HUES64 (cell line): ENCODE measurements at regions not wholly inside any gene's neighbourhood (a gene's known extent, or its start where the extent isn't known, plus 50 kb on each side); places are given as distances from the start of the nearest gene placed in this dataset.

Experiments used
- H3K27ac ChIP-seq: 2 replicates; pipeline ENCODE4 v1.7.0; 2013; ENCODE audit warnings: low read depth, low read length, inconsistent platforms
- H3K27me3 ChIP-seq: 2 replicates; pipeline ENCODE4 v1.6.1; 2013; ENCODE audit warnings: mild to moderate bottlenecking, low read length; ENCODE audit not compliant: insufficient read depth
- H3K36me3 ChIP-seq: 2 replicates; pipeline ENCODE4 v1.6.1; 2013; ENCODE audit warnings: mild to moderate bottlenecking, low read length; ENCODE audit not compliant: insufficient read depth
- H3K4me1 ChIP-seq: 2 replicates; pipeline ENCODE4 v1.6.1; 2013; ENCODE audit warnings: mild to moderate bottlenecking, low read length, moderate library complexity; ENCODE audit not compliant: insufficient read depth
- H3K4me3 ChIP-seq: 2 replicates; pipeline ENCODE4 v1.5.1; 2013; ENCODE audit warnings: mild to moderate bottlenecking, low read length, moderate library complexity
- H3K9ac ChIP-seq: 2 replicates; pipeline ENCODE4 v1.6.1; 2013; ENCODE audit warnings: mild to moderate bottlenecking, low read depth, low read length
- H3K9me3 ChIP-seq: 2 replicates; pipeline ENCODE4 v1.6.1; 2013; ENCODE audit warnings: low read depth, low read length; ENCODE audit not compliant: insufficient read depth
- WGBS: fragments of 150-250, 120-280 bp; methylation state at CpG from one replicate; pipeline ENCODE4 v1.1.7; 2013; ENCODE audit warnings: missing lambda C conversion rate; 5-methylcytosine and 5-hydroxymethylcytosine counted together

GRCh38 chr6:2439082-2439481, 193.7 kb upstream of the GMDS start:
- Histone ChIP-seq H3K4me3 (no peak overlapping the region), H3K27ac (no peak overlapping the region), H3K27me3 (no peaks in the 10 kb centered on the region), H3K36me3 (no peaks in the 10 kb centered on the region), H3K9me3 (no peaks in the 10 kb centered on the region), H3K9ac (no peak overlapping the region), H3K4me1 (no peaks in the 10 kb centered on the region)
- 96% methylated on average over 1 of the region's 2 CpGs for WGBS

DNA sequence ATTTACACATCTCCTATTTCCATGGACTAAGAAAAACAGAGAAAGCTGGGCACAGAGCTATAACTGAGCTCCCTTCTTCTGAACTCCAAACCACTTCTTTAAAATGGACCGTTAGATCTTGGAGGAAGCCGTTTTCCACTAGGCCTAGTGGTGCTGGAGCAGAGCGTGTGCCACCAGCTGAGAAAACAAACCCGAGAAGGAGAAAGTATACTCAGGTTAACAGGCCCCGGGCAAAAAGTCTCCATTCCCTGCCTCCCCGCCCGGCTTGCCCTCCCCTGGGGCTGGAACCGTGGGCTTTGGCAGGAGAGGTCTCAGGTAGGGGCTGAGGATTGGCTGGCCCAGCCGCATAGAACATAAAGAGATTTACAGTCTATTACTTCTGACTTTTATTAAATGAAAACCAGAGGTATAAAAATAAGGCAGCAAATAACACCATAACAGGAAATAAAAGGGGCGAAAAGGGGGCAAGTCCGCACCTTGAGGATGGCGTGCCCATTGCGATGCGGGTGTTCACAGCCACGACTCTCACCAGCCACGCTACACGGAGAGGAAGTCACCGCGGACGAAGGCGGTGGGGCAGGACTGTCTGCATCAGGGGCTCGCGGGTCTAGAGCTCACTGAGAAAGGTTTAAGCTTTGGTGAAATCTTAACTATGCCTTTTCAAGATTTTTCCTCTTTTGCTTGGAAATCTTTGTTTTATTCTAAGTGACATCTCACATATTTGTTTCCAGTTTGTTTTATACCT, 191.2 kb upstream of the GMDS start:
- no peak overlapping the region for H3K4me3 ChIP-seq
- no peak overlapping the region for H3K9ac ChIP-seq
- no peak overlapping the region for H3K27ac ChIP-seq
- no peaks in the 10 kb centered on the region for H3K36me3 ChIP-seq
- WGBS = 94% methylated on average over 22 of the region's 23 CpGs
- H3K4me1 ChIP-seq = no peaks in the 10 kb centered on the region
- H3K27me3 ChIP-seq = no peaks in the 10 kb centered on the region
- H3K9me3 ChIP-seq = no peaks in the 10 kb centered on the region

DNA sequence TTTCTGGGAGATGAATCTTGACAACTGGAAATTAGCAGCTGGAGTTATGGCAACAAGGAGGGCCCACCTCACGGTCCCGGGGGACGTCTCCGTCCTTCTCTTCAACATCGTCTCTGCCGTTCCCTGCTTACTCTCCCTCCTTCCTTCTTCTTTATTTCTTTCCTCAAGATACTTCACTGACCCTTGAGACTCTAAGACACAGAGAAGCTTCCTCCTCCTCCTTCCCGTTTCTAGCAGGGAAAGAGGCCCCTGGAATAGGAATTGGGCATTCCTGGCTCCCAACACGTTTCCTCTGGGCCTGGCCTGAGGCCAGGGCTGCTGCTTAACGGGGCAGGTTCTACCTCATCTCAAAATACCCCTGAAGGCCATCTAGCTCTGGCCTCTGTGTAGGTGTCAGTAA, 189.9 kb upstream of the GMDS start:
- no peak overlapping the region for H3K9ac ChIP-seq
- H3K4me1 ChIP-seq = no peaks in the 10 kb centered on the region
- H3K4me3 ChIP-seq = no peak overlapping the region
- no peaks in the 10 kb centered on the region for H3K36me3 ChIP-seq
- H3K27me3 ChIP-seq = no peaks in the 10 kb centered on the region
- 91% methylated on average over 9 of the region's 9 CpGs for WGBS
- no peaks in the 10 kb centered on the region for H3K9me3 ChIP-seq
- H3K27ac ChIP-seq = no peak overlapping the region

DNA sequence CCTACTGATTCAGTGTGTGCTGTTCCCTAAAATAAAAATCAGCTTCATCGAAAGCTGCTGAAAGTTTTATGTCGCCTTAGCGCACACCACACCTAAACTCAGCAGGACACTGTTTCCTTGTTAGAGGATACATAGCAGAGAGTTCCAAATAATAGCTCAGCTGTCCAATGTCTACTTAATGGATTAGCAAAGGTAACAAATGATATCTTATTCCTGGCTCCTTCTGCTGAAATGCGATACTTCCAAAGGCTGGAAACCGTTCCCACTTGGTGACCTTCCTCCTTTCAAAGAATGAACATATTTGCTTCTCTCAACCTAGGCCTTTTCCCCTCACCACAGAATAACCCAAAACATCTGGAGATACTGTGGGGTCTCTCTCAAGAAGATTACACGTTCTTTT, 189.5 kb upstream of the GMDS start:
- Histone ChIP-seq H3K9me3 (no peaks in the 10 kb centered on the region), H3K27ac (no peak overlapping the region), H3K9ac (no peak overlapping the region), H3K36me3 (no peaks in the 10 kb centered on the region), H3K4me1 (no peaks in the 10 kb centered on the region), H3K27me3 (no peaks in the 10 kb centered on the region), H3K4me3 (no peak overlapping the region)
- WGBS = 93% methylated on average over 6 of the region's 6 CpGs

GRCh38 chr6:2434116-2434515, 188.7 kb upstream of the GMDS start:
- Histone ChIP-seq H3K9ac (no peak overlapping the region), H3K27me3 (no peaks in the 10 kb centered on the region), H3K4me3 (no peak overlapping the region), H3K36me3 (no peaks in the 10 kb centered on the region), H3K4me1 (no peaks in the 10 kb centered on the region), H3K27ac (no peak overlapping the region), H3K9me3 (no peaks in the 10 kb centered on the region)
- 96% methylated on average over 6 of the region's 6 CpGs for WGBS

GRCh38 chr6:2433711-2434110, 188.3 kb upstream of the GMDS start:
- Histone ChIP-seq H3K27me3 (no peaks in the 10 kb centered on the region), H3K9ac (no peak overlapping the region)

GRCh38 chr6:2433266-2433665, 187.9 kb upstream of the GMDS start:
- no peaks in the 10 kb centered on the region for H3K36me3 ChIP-seq
- no peaks in the 10 kb centered on the region for H3K9me3 ChIP-seq
- H3K9ac ChIP-seq = no peak overlapping the region
- H3K27ac ChIP-seq = no peak overlapping the region
- no peaks in the 10 kb centered on the region for H3K4me1 ChIP-seq
- no peaks in the 10 kb centered on the region for H3K27me3 ChIP-seq
- no peak overlapping the region for H3K4me3 ChIP-seq
- 92% methylated on average over 5 of the region's 5 CpGs for WGBS

More at GRCh38 chr6:2433711-2434110, 188.3 kb upstream of the GMDS start:
- WGBS = 97% methylated on average over 9 of the region's 9 CpGs
- H3K9me3 ChIP-seq = no peaks in the 10 kb centered on the region
- no peaks in the 10 kb centered on the region for H3K4me1 ChIP-seq
- H3K4me3 ChIP-seq = no peak overlapping the region
- no peak overlapping the region for H3K27ac ChIP-seq
- no peaks in the 10 kb centered on the region for H3K36me3 ChIP-seq

DNA sequence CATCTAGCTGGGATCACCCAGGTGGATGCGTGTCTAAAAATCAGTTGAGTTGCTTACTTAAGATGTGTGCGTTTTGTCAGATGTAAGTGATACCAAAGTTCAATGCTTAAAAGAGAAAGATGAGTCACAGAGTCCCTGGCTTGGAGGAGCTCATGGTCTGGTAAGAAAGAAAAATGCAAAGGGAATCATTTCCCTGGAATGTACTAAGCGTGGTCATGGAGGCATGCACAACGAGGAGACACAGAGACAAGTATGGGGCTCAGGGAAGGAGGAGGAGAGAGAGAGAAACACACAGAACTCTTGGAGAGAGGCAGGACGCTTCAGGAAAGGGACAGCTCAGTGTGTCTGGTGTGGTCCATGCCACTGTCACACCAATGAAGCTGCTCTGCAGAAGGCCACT, 186.9 kb upstream of the GMDS start:
- H3K9ac ChIP-seq = no peak overlapping the region
- WGBS = 87% methylated on average over 5 of the region's 5 CpGs
- no peaks in the 10 kb centered on the region for H3K27me3 ChIP-seq
- no peak overlapping the region for H3K27ac ChIP-seq
- H3K4me1 ChIP-seq = no peaks in the 10 kb centered on the region
- H3K36me3 ChIP-seq = no peaks in the 10 kb centered on the region
- H3K9me3 ChIP-seq = no peaks in the 10 kb centered on the region
- H3K4me3 ChIP-seq = no peak overlapping the region

GRCh38 chr6:2430612-2431011, 185.2 kb upstream of the GMDS start:
- Histone ChIP-seq H3K9me3 (no peaks in the 10 kb centered on the region), H3K4me3 (no peak overlapping the region), H3K4me1 (no peaks in the 10 kb centered on the region), H3K9ac (no peak overlapping the region), H3K27me3 (no peaks in the 10 kb centered on the region), H3K27ac (no peak overlapping the region), H3K36me3 (no peaks in the 10 kb centered on the region)
- WGBS = 95% methylated on average over 3 of the region's 3 CpGs

DNA sequence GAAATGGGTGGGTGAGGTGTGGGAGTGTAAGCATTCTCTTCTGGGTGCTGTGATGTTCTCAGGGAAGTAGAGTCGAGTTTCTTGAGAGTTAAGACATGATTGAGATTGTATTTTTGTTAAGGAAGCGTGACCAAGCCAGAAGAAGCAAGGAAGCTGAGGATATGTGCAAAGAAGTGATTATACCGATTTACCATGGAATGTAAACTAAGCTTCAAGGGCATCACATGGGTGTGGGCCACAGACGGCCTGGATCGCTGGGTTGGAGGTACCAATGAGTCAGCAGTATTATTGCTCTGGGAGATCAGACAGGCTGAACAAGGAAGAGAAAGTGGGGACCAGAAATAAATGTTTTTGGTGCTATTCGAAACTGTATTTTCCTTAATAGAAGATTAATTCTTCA, 184.1 kb upstream of the GMDS start:
- Histone ChIP-seq H3K27ac (no peak overlapping the region), H3K36me3 (no peaks in the 10 kb centered on the region)
- WGBS = 94% methylated on average over 6 of the region's 6 CpGs

DNA sequence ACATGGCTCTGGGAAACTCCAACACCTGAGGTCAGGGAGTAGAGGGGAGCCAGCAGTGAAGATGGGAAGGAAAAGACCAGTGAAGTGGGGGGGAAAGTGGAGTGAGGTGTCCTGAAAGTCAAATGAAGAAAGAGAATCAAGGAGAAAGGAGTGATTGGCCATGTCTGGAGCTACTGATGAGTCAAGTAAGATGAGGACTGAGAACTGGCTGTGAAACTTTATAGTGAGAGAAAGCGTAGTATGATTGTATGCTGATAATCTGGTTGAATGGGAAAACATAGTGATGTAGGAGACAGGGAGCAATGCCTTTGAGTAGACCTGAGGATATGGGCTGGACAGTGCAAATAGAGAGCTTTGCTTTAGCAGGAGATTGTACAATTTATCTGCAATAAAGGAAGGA, 183.6 kb upstream of the GMDS start:
- no peak overlapping the region for H3K4me3 ChIP-seq
- H3K27me3 ChIP-seq = no peaks in the 10 kb centered on the region
- H3K4me1 ChIP-seq = no peaks in the 10 kb centered on the region
- no peak overlapping the region for H3K27ac ChIP-seq
- no peak overlapping the region for H3K9ac ChIP-seq
- H3K9me3 ChIP-seq = no peaks in the 10 kb centered on the region
- 95% methylated on average over 1 of the region's 1 CpG for WGBS
- H3K36me3 ChIP-seq = no peaks in the 10 kb centered on the region

More for the DNA sequence above, 184.1 kb upstream of the GMDS start:
- no peak overlapping the region for H3K9ac ChIP-seq
- no peaks in the 10 kb centered on the region for H3K4me1 ChIP-seq
- H3K27me3 ChIP-seq = no peaks in the 10 kb centered on the region
- no peak overlapping the region for H3K4me3 ChIP-seq
- H3K9me3 ChIP-seq = no peaks in the 10 kb centered on the region
